Stimulated activated CD8-positive, alpha-beta memory T cell treated with anti-CD3 and anti-CD28 coated beads, Interleukin-4, amount 100 ng/mL, for 1 hour (primary cell): ENCODE measurements at regions not wholly inside any gene's neighbourhood (a gene's known extent, or its start where the extent isn't known, plus 50 kb on each side); places are given as distances from the start of the nearest gene placed in this dataset.

Experiments
- DNase-seq, 2 donors: peaks; one replicate each; pipeline ENCODE4 v3.0.0-alpha.2; 2020; ENCODE audit warnings: low read depth in 2 of 2, low spot score in 1 of 2

GRCh38 chr22:47808236-47808635 is 1045.8 kb downstream of the TBC1D22A start:
- no peak for DNase-seq

DNA sequence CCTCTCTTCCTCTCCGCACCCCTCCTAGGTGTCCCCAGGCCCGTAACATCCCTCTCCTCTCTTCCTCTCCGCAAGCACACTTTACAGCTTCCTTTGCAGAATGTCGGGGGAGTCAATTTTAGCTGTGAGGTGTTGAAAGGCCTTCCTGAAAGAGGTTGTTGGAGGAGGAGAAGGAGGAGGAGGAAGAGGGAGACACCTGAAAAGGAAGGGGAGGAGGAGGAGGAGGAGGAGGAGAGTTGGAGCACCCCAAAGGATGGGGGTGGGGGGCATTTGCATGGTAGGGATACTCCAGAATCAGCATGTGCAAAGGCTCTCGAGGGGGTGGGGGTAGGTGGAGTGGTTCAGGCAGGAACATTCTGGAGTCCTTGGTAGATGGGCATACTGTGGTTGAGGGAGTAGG is 1045.1 kb downstream of the TBC1D22A start:
- DNase-seq, result no peak

DNA sequence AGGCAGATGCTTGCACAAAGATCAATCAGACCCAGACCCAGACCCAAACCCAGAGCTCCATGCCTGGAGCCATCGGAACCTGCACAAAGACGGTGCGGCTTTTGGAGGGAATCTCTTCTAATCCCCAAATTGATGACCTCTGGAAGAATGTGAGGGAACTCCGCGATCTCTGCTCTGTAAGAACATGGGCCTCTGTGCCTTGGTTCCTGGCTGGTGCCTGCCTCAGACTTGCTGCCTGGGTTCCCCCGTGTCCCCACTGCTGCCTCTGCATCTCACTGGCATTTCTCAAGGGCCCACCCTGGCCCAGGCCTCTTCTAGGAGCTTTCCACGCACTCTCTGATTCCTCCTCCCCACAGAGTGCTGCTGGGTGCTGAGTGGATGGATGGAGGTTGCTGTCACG is 1044.4 kb downstream of the TBC1D22A start:
- no peak for DNase-seq

- DNase-seq, result no peak
These were observed 1043.0 kb downstream of the TBC1D22A start for GRCh38 chr22:47805394-47805935.

- no peak for DNase-seq
These were observed 1041.8 kb downstream of the TBC1D22A start for GRCh38 chr22:47804281-47804680.

GRCh38 chr22:47802421-47802820 is 1040.0 kb downstream of the TBC1D22A start:
- no peak for DNase-seq

- no peak for DNase-seq
These were observed 1039.2 kb downstream of the TBC1D22A start for GRCh38 chr22:47801541-47802245.

- no peak for DNase-seq
These were observed 1035.8 kb downstream of the TBC1D22A start for GRCh38 chr22:47798229-47798628.

GRCh38 chr22:47797342-47797945 is 1035.0 kb downstream of the TBC1D22A start:
- no peak for DNase-seq

DNA sequence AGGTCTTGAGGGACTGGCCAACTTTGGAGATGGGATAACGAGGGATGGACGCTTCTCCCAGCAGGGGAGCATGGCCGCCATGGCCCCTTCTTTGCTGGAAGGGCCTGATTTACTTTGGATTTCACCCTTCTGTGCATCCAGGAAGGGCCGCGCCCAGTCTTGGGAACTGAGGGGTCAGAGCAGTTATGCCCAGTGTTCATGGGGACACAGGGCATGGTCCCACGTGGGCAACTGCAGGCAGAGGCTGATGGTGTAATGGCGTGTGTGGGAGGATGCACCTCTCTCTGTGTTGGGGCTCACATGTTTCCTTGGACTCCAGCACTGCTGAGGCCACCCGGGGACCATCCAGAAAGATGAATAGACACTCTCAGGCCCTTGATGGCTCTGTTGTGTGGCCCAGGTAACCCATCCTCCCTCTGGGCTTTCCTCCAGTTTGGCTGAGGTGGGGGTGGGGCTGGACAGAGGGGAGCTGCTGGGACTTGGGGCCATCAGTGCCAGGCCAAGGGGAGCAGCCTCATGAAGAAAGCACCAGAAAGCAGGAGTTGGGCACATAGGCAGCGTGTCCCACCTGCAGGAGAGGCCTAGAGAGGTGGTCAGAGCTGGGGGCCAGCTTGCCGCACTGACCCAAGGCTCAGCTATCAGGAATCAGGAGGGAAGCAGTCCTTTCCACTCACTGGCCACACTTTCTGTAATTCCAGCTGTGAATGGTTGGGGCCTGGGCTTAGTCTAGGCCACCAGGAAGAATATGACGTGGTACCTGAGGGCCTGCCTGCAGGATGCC is 1033.9 kb downstream of the TBC1D22A start:
- DNase-seq, result no peak

- no peak for DNase-seq
These were observed 1033.2 kb downstream of the TBC1D22A start for GRCh38 chr22:47795477-47796127.

- no peak for DNase-seq
These were observed 1032.4 kb downstream of the TBC1D22A start for GRCh38 chr22:47794851-47795250.

DNA sequence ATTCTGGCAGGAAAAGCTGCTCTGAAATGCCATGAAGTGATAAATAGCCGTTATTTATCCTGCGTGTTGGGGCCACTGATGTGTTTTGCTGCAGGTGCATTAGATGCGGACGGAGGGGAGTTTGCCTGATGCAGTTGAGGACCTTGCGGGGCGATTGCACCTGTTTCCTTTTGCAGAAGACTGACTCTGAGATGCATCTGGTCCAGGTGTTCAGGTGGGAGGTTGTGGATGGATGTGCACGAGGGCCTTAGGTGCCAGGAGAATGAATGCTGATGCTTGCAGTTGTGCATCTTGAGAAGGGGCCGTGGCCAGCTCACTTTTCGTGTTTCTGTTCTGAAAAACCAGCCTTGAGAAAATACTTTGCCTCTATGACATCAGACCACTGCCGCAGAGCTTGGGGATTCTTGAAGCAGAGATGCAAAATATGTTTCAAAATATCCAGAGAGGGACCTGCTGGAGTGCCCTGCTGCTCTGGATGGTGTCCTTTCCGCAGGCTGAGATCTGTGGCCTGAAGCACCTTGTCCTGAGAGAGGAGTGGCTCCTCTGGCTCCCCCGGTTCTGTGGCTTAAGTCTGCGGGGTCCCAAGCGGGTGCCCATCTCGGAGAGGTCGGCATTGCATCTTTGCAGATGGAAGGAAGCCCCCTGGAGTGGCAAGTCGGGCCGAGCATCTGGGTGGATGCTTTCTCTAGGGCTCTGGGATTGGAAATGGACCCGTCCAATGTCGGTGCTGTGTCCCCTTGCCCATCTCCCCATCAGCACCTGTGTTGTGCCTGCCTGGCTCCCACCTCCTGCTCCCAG is 1031.1 kb downstream of the TBC1D22A start:
- DNase-seq, result no peak

- no peak for DNase-seq
These were observed 1026.7 kb downstream of the TBC1D22A start for GRCh38 chr22:47789171-47789570.

DNA sequence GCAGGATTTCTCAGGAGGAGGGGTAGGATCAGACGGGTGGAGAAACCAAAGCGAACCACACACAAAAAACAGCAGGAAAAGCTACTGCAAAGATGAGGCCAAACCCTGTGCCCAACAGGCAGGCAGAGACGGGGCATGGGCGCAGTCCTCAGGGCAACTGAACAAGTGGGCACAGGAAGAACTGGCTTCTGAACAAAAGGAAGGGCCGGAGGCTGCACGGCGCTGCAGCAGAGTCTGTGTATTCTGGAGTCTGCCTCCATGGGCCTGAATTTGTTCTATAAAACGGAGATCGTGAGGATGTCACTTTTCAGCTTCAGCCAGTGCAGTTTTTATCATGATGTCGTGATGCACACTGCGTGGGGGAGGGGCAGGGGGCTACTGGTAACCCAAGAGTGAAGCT is 1026.0 kb downstream of the TBC1D22A start:
- DNase-seq, result no peak

DNA sequence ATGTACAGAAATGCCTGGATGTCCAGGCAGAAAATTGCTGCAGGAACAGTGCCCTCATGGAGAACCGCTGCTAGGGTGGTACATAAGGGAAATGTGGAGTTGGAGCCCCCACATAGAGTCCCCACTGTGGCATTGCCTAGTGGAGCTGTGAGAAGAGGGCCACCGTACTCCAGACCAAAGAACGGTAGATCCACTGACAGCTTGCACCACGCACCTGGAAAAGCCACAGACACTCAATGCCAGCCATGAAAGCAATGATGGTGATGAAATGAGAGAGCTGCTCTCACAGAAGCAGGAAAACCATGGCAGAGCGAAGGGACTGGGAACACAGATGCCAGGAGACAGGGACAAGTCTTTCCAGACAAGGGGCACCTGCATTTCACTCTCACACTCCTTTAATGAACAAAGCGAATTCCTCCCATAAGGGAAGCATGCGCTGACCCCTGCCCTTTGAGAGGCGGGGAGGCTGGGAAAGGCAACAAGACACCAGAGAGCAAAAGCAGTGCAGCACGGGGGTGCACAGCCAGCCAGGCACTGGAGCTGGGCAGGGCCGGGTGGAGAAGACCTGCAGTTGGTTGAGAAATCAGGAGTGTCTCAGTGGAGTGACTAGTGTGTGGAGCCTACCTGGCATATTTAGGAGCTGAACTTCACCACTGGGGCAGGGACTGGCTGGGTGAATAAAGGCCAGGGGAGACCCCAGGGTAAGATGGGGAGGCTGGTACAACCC is 1025.2 kb downstream of the TBC1D22A start:
- no peak for DNase-seq

DNA sequence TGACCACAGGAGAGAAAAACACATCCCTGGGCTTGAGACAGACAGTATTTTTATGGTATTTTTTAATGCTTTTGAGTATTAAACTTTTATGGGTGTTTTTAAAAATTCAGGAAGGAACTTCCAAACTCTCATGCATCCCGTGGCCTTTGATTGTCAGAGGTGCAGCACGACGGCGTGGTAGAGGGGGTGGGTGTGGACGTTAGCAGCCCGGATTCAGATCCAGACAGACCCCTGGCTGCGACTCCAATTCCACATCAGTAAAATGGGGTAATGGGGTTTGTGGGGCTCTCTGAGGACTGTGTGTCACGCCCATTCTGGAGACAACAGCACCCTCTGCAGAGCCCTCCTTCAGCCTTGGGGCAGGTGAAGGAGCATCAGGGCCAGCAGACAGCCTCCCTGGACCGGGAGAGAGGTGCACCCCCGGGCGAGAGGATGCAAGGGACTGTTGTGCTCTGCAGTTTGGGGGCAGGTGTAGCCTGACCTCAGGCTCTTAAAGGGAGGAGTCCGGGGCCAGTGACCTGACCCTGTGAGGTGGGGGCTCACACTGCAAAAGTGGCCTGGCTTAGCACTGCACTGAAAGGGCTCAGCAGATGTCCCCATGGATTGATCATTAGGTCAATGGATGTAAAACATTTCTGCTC is 1024.3 kb downstream of the TBC1D22A start:
- DNase-seq, result no peak

GRCh38 chr22:47784991-47785390 is 1022.5 kb downstream of the TBC1D22A start:
- DNase-seq, result no peak

GRCh38 chr22:47784367-47784983 is 1022.0 kb downstream of the TBC1D22A start:
- no peak for DNase-seq
